ENCODE measurements at regions not wholly inside any gene's neighbourhood (a gene's known extent, or its start where the extent isn't known, plus 50 kb on each side); places are given as distances from the start of the nearest gene placed in this dataset.

- 87% methylated on average over 11 of the region's 11 CpGs; no CpG with 5 or more reads in 1 of the 2 experiments for WGBS, 2 experiments (ENCODE audit: extremely low coverage in 1 of 2, insufficient coverage in 1 of 2, insufficient read length in 1 of 2, insufficient replicate concordance in 2 of 2, low coverage in 1 of 2, low lambda C conversion rate in 2 of 2, missing lambda C conversion rate in 1 of 2)
- Histone ChIP-seq H2AK5ac (ENCODE audit: low read depth, low read length) (no peak overlapping the region), H3K9ac (replicated peaks in 1 of 4; ENCODE audit: extremely low read depth in 1 of 4, low read depth in 3 of 4, low read length in 3 of 4) (no peak overlapping the region), H2BK15ac (ENCODE audit: low read length) (no peak overlapping the region), H3K4me1 (replicated peaks in 1 of 4; ENCODE audit: control insufficient read depth in 3 of 4, insufficient read depth in 4 of 4, low read length in 3 of 4) (no peaks in the 10 kb centered on the region), H2BK20ac (ENCODE audit: low read length) (no peak overlapping the region), H2AFZ (ENCODE audit: low read length) (no peak overlapping the region), H2BK5ac (ENCODE audit: low read depth, low read length) (no peak overlapping the region), H3K14ac (ENCODE audit: insufficient read length) (no peak overlapping the region), H3K18ac (ENCODE audit: extremely low read depth, low read length) (no peak overlapping the region), H3K27ac (ENCODE audit: low read depth, low read length) (no peak overlapping the region), H3K4ac (replicated peaks; ENCODE audit: insufficient read length, low read depth, low read length) (no peak overlapping the region), H3K56ac (replicated peaks; ENCODE audit: insufficient read length, low read depth, low read length) (no peak overlapping the region), H4K91ac (replicated peaks; ENCODE audit: insufficient read length, low read length) (no peak overlapping the region), H4K20me1 (replicated peaks in 1 of 2; ENCODE audit: control insufficient read depth in 1 of 2, insufficient read depth in 2 of 2, low read length in 2 of 2) (no peaks in the 10 kb centered on the region), H2BK120ac (replicated peaks; ENCODE audit: low read depth, low read length) (no peak overlapping the region), H3K23ac (ENCODE audit: insufficient read length) (no peak overlapping the region), H3K23me2 (ENCODE audit: low read depth, low read length) (no peaks in the 10 kb centered on the region), H4K5ac (ENCODE audit: insufficient read length, low read depth, low read length) (no peak overlapping the region), H2BK12ac (ENCODE audit: low read depth, low read length) (no peak overlapping the region), H3K79me2 (ENCODE audit: control insufficient read depth in 1 of 2, insufficient read depth in 2 of 2, low read length in 2 of 2) (no peaks in the 10 kb centered on the region), H3K4me3 (ENCODE audit: extremely low read depth in 1 of 4, insufficient read depth in 2 of 4, low read depth in 3 of 4, low read length in 4 of 4) (no peak overlapping the region), H3K4me2 (ENCODE audit: insufficient read depth in 1 of 2, low read depth in 2 of 2, low read length in 2 of 2) (no peak overlapping the region), H3K9me3 (ENCODE audit: insufficient read depth in 2 of 2, low read depth in 1 of 2, low read length in 1 of 2) (no peaks in the 10 kb centered on the region), H4K8ac (ENCODE audit: extremely low read depth, insufficient read depth, low read length) (no peak overlapping the region), H3K27me3 (replicated peaks in 1 of 4; ENCODE audit: control insufficient read depth in 3 of 4, extremely low read depth in 1 of 4, insufficient read depth in 3 of 4, low read length in 3 of 4) (no peaks in the 10 kb centered on the region; a peak in 1 of 7 replicates), H3K79me1 (ENCODE audit: low read depth, low read length) (no peaks in the 10 kb centered on the region), H3K36me3 (ENCODE audit: control insufficient read depth in 2 of 4, insufficient read depth in 4 of 4, low read length in 3 of 4) (no peaks in the 10 kb centered on the region)
- POLR2A ChIA-PET (ENCODE audit: partially characterized antibody), result no interaction called here
- TF ChIP-seq FOSL1 (IDR thresholded peaks at IDR 0.05; ENCODE audit: insufficient read depth, low read depth, low read length) (no peak), CTBP2 (IDR thresholded peaks at IDR 0.05; ENCODE audit: borderline replicate concordance, insufficient read depth, insufficient read length, low read length) (no peak), BCL11A (IDR thresholded peaks at IDR 0.05; ENCODE audit: low read depth in 2 of 2, low read length in 2 of 2) (no peak), EP300 (IDR thresholded peaks at IDR 0.05; ENCODE audit: borderline replicate concordance in 1 of 2, low read depth in 2 of 2, low read length in 2 of 2) (no peak), CHD1 (IDR thresholded peaks at IDR 0.05; ENCODE audit: low read depth, low read length) (no peak), CREB1 (IDR thresholded peaks at IDR 0.05) (no peak), TEAD4 (IDR thresholded peaks at IDR 0.05; ENCODE audit: low read depth, low read length) (no peak), SP4 (IDR thresholded peaks at IDR 0.05; ENCODE audit: low read length) (no peak), KDM5A (IDR thresholded peaks at IDR 0.05; ENCODE audit: low read length) (no peak), TAF7 (optimal IDR thresholded peaks at IDR 0.05; ENCODE audit: borderline replicate concordance, low read depth, low read length) (no peak), POLR2A (IDR thresholded peaks at IDR 0.05; ENCODE audit: control extremely low read depth in 1 of 2, low read depth in 2 of 2, low read length in 2 of 2) (no peak), JUND (IDR thresholded peaks at IDR 0.05; ENCODE audit: low read length) (no peak)
- DNase-seq (ENCODE audit: low read depth in 1 of 2, low spot score in 2 of 2) (no peak), FAIRE-seq (no peak)
- CTCF ChIA-PET (ENCODE audit: partially characterized antibody), result interaction anchor here (0.7 to 1.2 kb wide), 5 partner anchors 11 to 299 kb away, joined by 3 read pairs; no protein-coding TSS in a partner anchor
These were observed 148.4 kb downstream of the C5orf15 start for GRCh38 chr5:133819977-133820471.
